ENCODE measurements at regions not wholly inside any gene's neighbourhood (a gene's known extent, or its start where the extent isn't known, plus 50 kb on each side); places are given as distances from the start of the nearest gene placed in this dataset.

GRCh38 chr13:38528986-38529385 is 157.9 kb upstream of the FREM2 start:
- Mint-ChIP-seq H3K27me3 (peaks cover 7% of the 10 kb centered on the region), H3K4me3 (ENCODE audit: low read depth) (no peak overlapping the region), H3K36me3 (ENCODE audit: insufficient read depth) (no peaks in the 10 kb centered on the region), H3K27ac (no peak overlapping the region), H3K4me1 (ENCODE audit: low read depth) (peaks cover 1% of the 10 kb centered on the region), H3K9me3 (ENCODE audit: low read depth) (no peaks in the 10 kb centered on the region)
- DNase-seq (ENCODE audit: low spot score, unreplicated experiment) = no peak
- TF ChIP-seq CTCF (IDR thresholded peaks at IDR 0.05; ENCODE audit: unreplicated experiment) = no peak

- peak; percentile 49 for TF ChIP-seq CTCF (IDR thresholded peaks at IDR 0.05; ENCODE audit: unreplicated experiment)
- no peaks in the 10 kb centered on the region for H3K9me3 Mint-ChIP-seq (ENCODE audit: low read depth)
- no peak overlapping the region for H3K4me3 Mint-ChIP-seq (ENCODE audit: low read depth)
- no peaks in the 10 kb centered on the region for H3K36me3 Mint-ChIP-seq (ENCODE audit: insufficient read depth)
- no peak overlapping the region for H3K27ac Mint-ChIP-seq
- peaks cover 8% of the 10 kb centered on the region for H3K4me1 Mint-ChIP-seq (ENCODE audit: low read depth)
- DNase-seq (ENCODE audit: low spot score, unreplicated experiment) = no peak
- H3K27me3 Mint-ChIP-seq = peaks cover 7% of the 10 kb centered on the region
These were observed 156.4 kb upstream of the FREM2 start for GRCh38 chr13:38530492-38530891.

- H3K27me3 Mint-ChIP-seq = no peaks in the 10 kb centered on the region
These were observed 151.6 kb upstream of the FREM2 start for GRCh38 chr13:38535261-38535660.

GRCh38 chr13:38537051-38537450 is 149.8 kb upstream of the FREM2 start:
- Mint-ChIP-seq H3K4me3 (ENCODE audit: low read depth) (no peak overlapping the region), H3K36me3 (ENCODE audit: insufficient read depth) (no peaks in the 10 kb centered on the region), H3K27ac (no peak overlapping the region), H3K9me3 (ENCODE audit: low read depth) (no peaks in the 10 kb centered on the region), H3K4me1 (ENCODE audit: low read depth) (peaks cover 6% of the 10 kb centered on the region), H3K27me3 (no peaks in the 10 kb centered on the region)
- no peak for DNase-seq (ENCODE audit: low spot score, unreplicated experiment)
- no peak for TF ChIP-seq CTCF (IDR thresholded peaks at IDR 0.05; ENCODE audit: unreplicated experiment)

More at GRCh38 chr13:38535261-38535660, 151.6 kb upstream of the FREM2 start:
- DNase-seq (ENCODE audit: low spot score, unreplicated experiment) = no peak
- H3K27ac Mint-ChIP-seq = no peak overlapping the region
- H3K4me3 Mint-ChIP-seq (ENCODE audit: low read depth) = no peak overlapping the region
- peaks cover 6% of the 10 kb centered on the region for H3K4me1 Mint-ChIP-seq (ENCODE audit: low read depth)
- H3K9me3 Mint-ChIP-seq (ENCODE audit: low read depth) = no peaks in the 10 kb centered on the region
- no peaks in the 10 kb centered on the region for H3K36me3 Mint-ChIP-seq (ENCODE audit: insufficient read depth)
- TF ChIP-seq CTCF (IDR thresholded peaks at IDR 0.05; ENCODE audit: unreplicated experiment) = no peak

- DNase-seq (ENCODE audit: low spot score, unreplicated experiment) = no peak
- Mint-ChIP-seq H3K27ac (no peak overlapping the region), H3K27me3 (no peaks in the 10 kb centered on the region), H3K9me3 (ENCODE audit: low read depth) (no peaks in the 10 kb centered on the region), H3K36me3 (ENCODE audit: insufficient read depth) (no peaks in the 10 kb centered on the region), H3K4me1 (ENCODE audit: low read depth) (peaks cover 6% of the 10 kb centered on the region), H3K4me3 (ENCODE audit: low read depth) (no peak overlapping the region)
- TF ChIP-seq CTCF (IDR thresholded peaks at IDR 0.05; ENCODE audit: unreplicated experiment) = no peak
These were observed 148.5 kb upstream of the FREM2 start for GRCh38 chr13:38538422-38538821.

All from progenitor cell of endocrine pancreas (in vitro differentiated cells).